Middle frontal gyrus (tissue), 1 donor: ENCODE measurements at regions not wholly inside any gene's neighbourhood (a gene's known extent, or its start where the extent isn't known, plus 50 kb on each side); places are given as distances from the start of the nearest gene placed in this dataset.

ENCODE experiments used
- DNase-seq: peaks from one replicate; pipeline ENCODE4 v3.0.0-alpha.2; 2015; ENCODE audit warnings: low spot score; ENCODE audit errors: extremely low spot score

DNA sequence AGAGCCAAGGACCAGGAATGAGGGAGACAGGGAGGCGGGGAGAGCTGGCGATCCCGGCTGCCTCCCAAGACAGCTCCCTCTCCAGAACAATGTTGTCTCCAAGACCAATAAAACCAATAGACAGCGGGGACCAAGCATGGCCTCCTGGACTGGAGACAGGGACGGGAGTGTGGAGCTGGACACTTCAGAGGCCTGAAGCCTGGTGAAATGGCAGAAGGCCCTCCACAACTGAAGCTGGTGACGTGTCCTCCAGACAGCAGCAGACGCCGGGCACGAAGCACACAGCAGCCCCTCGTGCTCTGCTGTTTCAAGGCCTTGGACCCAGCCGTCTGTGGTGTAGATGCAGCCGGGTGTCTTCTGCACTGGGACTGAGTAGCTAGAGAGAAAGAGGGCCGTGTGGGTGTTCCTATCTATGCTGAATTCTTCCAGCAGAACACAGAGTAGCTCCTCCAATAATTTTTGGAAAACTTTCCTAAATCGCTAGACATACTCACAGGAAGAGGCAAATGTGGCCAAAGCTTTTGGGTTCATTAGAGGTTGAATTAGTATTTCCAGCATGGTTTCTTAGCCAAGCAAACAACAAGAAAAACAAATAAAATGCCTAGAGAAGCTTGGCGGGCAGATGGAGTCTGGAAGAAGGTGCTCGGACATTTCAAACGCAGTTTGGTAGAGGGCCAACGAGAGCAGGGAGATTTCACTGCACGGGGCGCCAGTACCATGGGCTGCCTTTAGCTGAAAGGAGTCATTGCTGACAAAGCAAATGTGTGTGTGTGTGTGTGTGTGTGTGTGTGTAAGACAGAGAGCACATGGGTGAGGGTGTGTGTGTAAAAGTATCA is 570.4 kb downstream of the TCERG1L start:
- DNase-seq = no peak

GRCh38 chr10:130741901-130742855 is 569.3 kb downstream of the TCERG1L start:
- DNase-seq = no peak

GRCh38 chr10:130742941-130743675 is 568.4 kb downstream of the TCERG1L start:
- DNase-seq = no peak

GRCh38 chr10:130743751-130744271 is 567.7 kb downstream of the TCERG1L start:
- DNase-seq = no peak

DNA sequence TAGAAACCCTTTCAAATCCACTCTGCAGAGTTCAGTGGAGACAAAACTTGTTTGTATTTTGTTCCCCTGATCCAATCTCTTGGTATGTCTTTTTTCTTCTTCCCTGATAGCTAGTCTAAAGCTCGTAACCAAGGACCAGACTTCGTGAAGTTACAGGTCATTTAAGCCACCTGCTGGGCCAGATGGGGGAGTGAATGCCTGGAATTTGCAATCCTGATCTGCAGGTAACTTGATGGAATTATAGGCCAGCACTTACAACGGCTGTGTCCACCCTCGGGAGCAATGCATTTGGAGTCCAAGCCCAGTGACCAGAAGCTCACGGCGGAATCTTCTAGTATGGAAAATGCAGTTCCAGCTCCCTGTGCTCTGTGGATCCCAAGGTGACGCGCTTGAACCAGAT is 566.9 kb downstream of the TCERG1L start:
- no peak for DNase-seq

DNA sequence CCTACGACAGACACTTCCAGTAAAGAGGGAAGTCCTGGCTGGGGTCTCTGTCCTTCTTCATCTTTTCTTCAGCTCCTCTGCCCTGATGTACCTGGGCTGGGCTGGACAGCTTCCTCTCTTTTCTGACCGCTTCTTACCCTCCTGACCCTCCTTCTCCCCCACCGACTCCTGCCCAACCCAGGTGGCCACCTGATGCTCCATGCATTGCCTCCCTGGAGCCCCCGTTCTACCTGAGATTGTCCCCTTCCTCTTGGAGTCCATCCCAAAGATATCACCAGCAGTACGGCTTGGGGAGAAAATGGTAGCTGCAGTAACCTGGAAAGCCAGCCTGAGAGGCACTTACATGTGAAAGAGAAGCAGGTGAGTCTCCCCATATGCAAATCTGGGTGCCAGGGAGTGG is 566.3 kb downstream of the TCERG1L start:
- no peak for DNase-seq

GRCh38 chr10:130745821-130746220 is 565.7 kb downstream of the TCERG1L start:
- no peak for DNase-seq

DNA sequence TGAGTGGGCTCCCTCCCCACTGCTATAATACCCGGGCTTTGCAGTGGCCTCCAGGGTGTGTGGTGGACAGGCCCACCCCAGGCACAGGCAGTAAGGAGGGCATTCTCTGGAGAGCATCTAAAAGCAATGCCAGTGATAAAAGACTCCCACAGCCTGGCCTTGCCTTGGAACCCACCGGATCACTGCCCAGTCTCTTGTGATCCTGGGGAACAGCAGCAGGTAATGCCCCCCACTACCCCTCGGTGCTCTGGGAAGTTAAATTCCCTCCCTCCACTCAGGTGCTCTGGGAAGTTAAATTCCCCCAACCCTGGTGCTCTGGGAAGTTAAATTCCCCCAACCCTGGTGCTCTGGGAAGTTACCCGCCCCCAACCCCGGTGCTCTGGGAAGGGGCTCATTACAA is 565.2 kb downstream of the TCERG1L start:
- DNase-seq = no peak

- DNase-seq = no peak
Observed at GRCh38 chr10:130747356-130747755, 564.2 kb downstream of the TCERG1L start.

DNA sequence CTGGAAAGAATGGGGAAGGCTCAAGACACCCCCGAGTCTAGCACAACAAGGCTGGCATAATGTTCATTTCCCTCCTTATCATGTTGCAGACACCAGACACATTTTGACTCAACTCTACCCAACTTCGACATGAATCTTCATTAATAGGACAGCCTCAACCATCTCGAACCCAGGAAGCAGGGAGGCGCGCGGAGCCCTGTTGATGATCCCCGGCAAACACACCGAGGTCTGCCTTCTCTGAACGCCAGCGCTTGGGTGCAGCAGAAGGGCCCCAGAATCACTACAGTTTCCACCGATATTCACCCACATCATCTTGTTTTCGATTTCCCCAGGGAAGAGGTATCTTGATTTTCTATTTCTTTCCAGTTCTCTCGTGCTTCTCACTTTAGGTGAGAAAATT is 563.6 kb downstream of the TCERG1L start:
- no peak for DNase-seq

GRCh38 chr10:130748409-130749057 is 563.0 kb downstream of the TCERG1L start:
- no peak for DNase-seq

DNA sequence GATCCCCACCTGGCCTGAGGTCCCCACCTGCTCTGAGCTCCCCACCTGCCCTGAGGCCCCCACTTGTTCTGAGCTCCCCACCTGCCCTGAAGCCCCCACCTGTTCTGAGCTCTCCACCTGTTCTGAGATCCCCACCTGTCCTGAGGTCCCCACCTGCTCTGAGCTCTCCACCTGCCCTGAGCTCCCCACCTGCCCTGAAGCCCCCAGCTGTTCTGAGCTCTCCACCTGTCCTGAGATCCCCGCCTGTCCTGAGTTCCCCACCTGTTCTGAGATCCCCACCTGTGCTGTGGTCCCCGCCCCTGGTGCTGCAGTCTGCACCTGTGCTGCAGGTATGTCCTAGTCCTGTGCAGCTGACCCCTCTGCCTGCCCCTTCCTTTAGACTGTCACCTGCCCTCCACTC is 561.6 kb downstream of the TCERG1L start:
- DNase-seq = no peak

- no peak for DNase-seq
Observed at GRCh38 chr10:130750441-130750840, 561.1 kb downstream of the TCERG1L start.

DNA sequence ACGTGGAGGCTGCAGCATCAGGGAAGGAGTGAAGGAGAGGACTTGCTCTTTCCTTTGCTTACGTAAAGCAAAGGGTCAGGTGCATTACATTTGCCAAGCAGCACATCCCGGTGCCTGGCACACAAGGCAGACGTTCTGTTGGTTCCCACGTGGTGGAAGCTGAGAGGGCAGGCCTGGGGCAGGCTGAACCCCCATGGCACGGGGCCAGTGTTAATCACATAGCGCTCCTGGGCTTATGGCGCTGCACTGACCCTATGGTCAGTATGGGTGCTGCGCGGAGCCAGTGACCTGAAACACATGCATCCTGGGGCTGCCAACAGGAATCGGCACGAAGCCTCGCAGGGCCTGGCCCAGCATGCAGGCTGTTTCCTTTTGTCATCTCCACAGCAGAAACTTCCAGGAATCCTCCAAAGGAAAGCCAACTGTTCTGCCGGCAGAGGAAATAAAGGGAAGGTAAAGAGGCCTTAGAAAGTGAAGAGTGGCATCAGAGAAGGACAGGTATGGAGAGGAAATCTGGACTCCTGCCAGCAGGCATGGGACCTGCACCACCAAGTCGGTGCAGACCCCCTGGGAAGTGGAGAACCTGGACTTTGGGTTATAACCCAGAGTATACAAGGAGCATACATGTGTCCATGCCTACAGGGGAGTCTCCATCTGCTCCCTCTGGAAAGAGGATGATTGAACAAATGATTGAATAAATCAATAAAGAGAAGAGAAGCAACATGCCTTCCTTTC is 560.2 kb downstream of the TCERG1L start:
- no peak for DNase-seq

GRCh38 chr10:130751851-130752250 is 559.7 kb downstream of the TCERG1L start:
- DNase-seq = no peak

- DNase-seq = no peak
Observed at GRCh38 chr10:130756651-130757050, 554.9 kb downstream of the TCERG1L start.

DNA sequence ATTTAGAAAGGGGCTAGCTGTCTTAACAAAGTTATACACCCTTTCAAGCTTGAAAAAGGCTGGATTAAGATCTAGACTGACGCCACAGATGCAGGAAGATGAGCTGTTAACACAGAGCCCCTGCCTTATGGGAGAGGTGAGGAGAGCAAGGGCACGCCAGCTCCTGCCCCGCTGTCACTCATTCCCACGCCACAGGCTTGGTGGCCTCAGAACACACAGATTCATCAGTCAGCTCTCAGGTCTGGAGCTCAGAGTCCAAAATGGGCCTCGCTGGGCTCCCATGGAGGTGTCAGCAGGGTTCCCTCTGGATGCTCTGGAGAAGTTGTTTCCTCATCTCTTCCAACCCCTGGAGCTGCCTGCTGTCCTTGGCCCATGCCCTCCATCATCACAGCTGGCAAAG is 554.2 kb downstream of the TCERG1L start:
- no peak for DNase-seq

DNA sequence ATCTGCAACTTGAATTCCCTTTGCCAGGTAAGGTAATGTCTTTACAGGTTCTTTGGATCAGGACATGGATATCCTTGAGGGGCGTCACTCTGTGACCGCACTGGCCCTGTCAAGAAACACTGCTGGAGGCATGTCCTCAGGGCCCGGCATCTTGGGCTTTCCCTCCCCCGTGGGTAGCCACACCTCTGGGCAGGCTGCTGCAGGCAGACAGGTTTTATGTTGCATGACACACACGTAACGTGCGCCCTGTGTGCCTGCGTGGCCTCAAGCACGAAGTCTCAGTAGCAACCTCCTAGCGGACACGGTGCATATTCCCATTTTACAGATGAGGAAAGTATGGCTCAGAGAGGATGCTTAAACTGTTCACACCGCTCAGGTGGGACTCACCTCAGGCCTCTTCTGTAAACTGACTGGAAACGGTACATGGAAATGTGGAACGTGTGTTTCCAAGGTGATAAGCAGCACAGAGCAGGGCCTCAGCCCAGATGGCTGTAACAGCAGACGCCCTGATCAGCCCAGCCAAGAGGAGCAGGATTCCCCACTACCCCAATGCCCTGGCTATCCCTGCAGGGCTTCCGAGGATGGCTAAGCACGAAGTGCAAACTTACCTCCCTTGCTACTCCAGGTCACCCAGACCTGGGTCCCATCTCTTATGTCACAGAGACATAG is 553.6 kb downstream of the TCERG1L start:
- no peak for DNase-seq

DNA sequence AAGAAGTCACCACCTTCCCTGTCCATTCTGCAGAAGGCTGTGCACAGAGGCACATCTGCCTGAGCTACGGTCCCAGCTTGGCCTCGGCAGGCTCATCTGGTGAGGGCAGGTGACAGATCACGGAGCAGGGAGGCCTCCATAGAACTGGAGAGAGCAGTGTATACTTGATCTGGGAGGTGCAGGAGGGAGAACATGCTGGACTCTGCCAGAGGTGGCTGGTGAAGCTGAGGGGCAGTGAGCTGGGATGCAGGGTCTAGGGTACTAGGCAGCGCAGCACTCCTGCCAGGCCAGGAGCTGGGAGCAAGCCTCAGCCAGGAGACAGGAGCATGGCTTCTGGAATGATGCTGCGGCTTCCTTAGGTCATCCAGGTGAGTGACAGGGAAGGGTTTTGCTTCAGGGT is 553.0 kb downstream of the TCERG1L start:
- DNase-seq = no peak
